GM19455 (cell line): ENCODE measurements at regions not wholly inside any gene's neighbourhood (a gene's known extent, or its start where the extent isn't known, plus 50 kb on each side); places are given as distances from the start of the nearest gene placed in this dataset.

ENCODE experiments used
- ATAC-seq: cut with Tn5 transposase; IDR thresholded peaks from one replicate; pipeline ENCODE4 v1.9.1; 2021; ENCODE audit not compliant: unreplicated experiment

DNA sequence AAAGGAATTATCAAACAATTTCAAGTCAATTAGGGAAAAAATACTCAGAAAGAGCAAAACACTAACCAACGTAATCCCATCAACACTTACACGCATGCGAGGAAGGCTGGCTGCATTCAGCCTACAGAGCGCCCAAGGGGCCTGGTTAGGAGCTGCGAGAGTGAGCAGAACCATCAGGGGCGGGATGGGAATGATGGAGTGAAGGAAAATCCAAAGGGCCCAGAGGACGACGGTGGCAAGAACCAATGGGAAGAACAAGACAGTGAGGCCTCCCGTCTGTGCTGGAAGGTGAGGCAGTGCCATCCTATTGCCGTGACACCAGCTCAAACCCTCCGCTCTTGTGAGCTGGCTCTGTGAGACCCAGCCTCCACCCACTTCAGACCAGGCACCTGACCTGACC, 253.0 kb downstream of the IRS2 start:
- ATAC-seq = no peak

DNA sequence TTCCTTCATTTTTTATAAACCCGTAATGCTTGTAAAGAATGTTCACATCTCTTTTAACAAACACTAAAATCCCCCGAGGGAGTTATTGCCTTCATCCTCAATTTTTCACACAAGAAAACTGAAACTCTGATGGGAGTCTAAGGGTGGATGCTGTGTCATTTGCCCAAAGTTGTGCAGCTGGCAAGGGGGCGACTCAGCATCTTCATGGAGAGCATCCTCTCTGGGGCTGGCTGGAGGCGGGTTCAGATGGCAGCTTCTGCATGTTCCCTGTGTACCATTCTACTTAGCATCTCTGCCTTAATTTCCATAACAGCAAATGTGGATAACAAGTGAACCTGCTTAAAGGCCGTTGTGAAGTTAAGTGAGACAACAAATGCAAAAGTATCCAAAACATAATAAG, 256.4 kb downstream of the IRS2 start:
- no peak for ATAC-seq

DNA sequence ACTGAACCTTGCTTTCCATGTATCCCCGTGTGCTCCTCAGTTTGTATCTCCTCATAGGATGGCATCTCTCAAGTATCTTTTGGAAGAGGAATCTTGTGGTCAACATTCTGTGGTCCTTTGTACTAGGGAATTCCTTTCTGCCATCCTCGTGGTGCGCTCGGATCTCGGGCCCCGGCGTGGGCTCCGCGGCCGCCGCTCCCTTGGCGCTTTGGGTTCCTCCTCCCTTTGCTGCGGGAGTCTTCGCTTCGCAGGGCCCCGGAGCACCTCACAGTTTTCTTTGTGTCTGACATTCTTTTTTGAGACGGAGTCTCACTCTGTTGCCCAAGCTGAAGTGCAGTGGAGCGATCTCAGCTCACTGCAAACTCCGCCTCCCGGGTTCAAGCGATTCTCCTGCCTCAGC, 264.7 kb downstream of the IRS2 start:
- no peak for ATAC-seq

GRCh38 chr13:109517517-109517916, 268.9 kb downstream of the IRS2 start:
- no peak for ATAC-seq

DNA sequence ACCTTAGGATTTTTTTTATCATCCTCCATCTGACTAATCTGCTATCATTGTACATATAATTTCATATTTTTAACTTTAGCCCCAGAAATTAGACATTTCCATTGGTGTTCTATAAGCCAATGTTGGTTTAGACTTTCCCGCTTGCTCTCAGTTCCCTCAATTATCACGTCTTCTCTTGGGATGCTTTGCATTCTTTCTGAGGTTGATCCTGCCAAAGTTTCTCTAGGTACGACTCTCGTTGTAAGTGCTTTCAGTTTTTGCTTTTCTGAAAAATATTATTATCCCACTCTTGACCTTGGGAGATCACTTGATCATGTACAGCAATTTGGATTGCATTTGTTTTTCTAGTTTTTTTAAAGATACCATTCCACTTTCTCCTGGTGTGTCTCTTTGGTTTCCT, 270.2 kb downstream of the IRS2 start:
- ATAC-seq = no peak

- ATAC-seq = no peak
Measured at GRCh38 chr13:109510013-109510412, 276.4 kb downstream of the IRS2 start.

DNA sequence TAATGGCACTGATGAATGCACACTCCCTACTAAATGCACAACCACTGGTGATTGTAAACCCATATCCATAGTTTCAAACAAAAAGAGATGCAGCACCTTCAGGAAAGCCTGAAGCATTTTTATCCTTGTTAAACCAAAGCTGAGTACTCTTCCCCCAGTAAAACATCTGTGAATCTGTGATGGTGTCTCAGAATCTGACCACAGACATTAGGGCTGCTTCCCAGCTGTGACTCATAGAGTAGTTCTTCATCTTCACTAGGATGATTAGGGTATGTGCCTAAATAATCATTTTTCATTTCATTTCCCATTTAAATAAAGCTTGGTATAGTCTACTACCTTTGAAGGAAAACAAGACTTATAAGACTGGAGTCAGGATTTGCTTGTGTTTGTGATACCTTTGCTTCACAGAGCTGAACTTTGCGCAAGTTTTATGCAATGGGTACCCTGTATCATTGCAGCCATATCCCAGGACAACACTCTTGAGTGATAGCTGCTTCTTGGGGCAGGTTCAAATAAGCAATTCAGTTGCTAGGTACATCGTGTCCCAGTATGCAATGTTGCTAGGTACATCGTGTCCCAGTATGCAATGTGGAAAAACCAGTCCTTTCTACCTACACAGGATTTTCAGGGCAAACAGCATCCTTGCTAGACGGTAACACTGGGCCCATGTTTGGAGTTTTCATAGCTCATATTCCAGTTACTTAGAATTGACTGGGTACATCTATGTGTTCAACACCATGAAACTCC, 277.1 kb downstream of the IRS2 start:
- no peak for ATAC-seq

DNA sequence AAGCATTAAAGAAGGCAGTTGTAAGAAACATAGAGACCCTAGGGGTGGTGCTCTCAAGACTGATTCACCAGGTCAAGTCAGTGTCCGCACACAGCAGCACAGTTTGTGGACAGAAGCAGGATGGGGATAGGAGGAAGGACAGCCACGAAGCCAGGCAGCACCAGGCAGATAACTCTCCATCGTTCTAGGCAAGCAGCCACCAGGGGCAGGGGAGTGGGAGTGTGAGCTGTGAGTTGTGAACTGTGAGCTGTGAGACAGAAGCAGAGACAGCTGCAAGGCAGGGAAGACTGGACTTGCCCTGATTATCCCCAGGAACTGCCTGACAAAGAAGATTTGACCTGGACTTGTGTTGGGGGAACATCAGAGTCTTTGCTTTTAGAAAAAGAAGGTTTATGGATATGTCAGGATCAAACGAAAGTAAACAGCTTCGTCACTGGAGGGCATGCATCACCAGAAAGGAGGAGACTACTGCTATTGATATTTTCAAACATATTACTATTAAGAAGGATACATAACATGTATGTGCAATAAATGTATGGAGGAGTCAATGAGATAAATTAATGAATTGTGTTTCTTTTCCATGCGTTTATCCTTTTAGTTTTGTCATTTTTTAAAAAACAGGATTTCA, 286.1 kb downstream of the IRS2 start:
- no peak for ATAC-seq

DNA sequence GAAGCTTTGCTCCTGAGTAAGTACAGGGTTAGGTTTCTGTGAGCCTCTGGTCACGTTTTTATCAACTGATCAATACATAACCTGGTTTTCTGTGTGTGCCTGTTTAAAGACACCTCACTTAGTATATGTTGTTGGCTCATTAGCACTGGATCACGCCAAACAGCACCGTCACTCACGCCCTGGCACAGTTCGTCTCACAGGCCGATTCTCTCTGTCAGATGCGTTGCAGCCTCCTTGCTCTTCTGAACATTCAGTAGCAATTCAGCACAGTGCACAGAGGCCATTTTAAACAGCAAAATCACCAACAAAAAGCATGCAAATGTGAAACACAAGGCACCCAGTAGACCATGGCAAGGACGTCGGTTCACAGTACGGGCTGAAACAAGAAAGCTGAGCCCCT, 288.5 kb downstream of the IRS2 start:
- no peak for ATAC-seq

- ATAC-seq = no peak
Measured at GRCh38 chr13:109496216-109496615, 290.2 kb downstream of the IRS2 start.

- no peak for ATAC-seq
Measured at GRCh38 chr13:109494925-109495369, 291.4 kb downstream of the IRS2 start.

- no peak for ATAC-seq
Measured at GRCh38 chr13:109485136-109485794, 301.1 kb downstream of the IRS2 start.

GRCh38 chr13:109483284-109483683, 303.1 kb downstream of the IRS2 start:
- no peak for ATAC-seq

GRCh38 chr13:109481040-109481439, 305.3 kb downstream of the IRS2 start:
- no peak for ATAC-seq

DNA sequence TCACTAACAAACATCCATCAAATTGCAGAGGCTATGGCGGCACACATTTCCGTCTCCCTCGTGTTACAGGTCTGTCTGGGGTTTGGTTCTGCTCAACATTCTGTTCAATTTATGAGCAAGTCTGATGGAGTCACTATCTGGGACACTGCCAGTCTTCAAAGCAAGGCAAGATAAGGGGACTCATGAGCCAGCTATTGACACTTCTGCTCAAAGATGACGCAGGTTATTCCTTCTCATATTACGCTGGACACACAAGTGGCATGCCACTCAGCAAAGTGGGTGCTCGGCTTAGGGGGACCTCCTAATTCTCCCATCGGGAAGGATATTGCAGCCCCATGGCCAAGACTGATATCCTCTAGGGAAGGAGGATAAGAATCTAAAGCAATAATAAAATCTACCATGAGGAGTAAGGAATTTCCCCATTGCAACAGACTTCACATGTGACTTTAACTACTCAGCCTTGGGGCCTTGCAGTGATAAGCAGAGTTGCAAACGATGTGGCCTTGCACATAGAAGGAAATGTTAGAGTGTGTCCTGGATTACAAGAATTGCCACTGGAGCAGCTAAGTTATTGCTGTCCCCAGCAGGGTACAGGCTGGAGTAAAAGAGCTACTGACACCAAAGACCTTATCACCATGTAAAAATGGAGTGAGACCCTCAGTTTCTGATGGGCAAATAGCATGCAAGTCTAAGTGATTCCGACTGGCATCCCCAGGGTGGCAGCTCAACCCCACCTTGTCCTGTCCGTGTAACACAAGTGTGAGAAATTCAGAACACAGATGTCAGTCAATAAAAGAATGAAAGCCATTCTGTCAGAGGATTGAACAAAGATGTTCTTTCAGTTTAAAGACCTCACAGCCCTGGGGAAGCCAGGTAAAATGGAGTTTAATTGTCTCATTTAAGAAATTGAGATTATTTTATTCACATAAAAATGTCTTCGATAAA, 306.1 kb downstream of the IRS2 start:
- ATAC-seq = no peak

DNA sequence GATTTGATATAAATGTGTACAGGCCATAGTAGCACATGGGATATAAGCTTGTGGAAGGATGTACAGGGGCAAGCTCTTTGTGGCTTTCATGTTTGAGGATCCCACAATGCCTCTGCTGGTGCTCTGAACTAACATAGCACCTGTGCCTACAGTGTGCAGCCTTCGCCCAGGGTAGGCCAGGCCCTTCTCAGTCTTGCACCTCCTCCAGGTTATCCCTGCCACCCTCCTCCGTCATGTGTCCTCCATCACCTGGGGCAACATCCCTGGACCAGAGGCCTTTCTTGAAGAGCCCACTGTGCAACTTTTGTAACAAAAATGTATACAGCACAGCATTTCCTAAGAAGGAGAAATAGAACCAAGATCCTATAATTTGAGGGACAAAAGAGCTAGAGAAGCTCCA, 306.8 kb downstream of the IRS2 start:
- ATAC-seq = no peak

DNA sequence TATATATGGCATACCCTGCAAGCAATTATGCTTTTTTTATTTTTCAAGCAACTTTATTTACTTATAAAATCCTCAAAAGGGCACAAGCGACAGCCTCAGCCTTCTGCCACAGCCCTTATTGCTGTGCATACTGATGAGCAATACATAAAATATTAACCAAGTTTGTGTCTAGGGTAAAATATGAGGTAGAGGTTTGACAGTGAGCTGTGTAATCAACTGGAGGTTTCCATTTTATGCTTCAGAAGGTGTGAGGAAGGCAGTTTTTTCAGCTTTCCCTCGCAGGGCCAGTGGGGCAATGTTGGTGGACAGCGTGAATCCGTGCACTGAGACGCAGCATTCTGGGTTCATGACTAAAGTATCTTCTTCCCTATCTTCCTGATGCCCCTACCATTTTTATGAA, 310.4 kb downstream of the IRS2 start:
- no peak for ATAC-seq

GRCh38 chr13:109468123-109468522, 318.3 kb downstream of the IRS2 start:
- ATAC-seq = no peak

GRCh38 chr13:109465148-109465547, 321.2 kb downstream of the IRS2 start:
- ATAC-seq = no peak

DNA sequence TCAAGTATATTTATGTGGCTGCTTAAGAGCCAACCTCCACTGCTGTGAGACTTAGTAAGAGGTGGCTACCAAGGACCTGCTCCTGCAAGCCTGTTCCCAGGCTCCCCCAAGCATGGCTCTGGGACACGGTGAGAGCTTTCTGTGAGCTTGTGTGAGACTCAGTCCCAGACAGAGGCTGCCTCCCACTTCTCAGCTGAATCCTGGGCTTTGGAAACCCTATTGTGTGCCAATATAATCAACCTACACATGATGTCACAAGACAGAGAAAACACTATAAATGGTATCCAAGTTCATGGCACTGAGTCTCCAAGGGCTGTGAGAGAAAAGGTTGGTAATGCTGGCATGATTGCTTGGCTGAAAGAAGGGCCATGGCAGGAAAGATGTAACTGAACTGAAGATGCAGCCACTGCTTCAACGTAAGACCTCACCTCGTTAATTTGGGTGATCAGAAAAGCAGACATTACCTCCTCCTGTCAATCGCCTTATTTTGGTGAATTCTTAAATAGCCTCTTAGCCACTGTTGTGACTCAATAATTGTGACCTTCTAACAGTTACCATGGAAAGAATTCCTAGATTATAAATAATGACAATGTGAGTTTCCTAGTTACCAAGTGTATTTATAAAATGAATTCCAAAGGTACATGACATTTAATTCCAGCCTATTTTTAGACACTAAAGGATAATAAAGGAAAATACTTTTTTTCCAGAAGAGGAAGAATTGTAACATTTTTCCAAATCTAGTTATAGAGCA, 332.0 kb downstream of the IRS2 start:
- ATAC-seq = no peak
